OCI-LY1 (cell line): ENCODE measurements at regions not wholly inside any gene's neighbourhood (a gene's known extent, or its start where the extent isn't known, plus 50 kb on each side); places are given as distances from the start of the nearest gene placed in this dataset.

Experiments
- H2AFZ ChIP-seq: fragments of 200-600 bp; sonication (generic), shearing (Covaris generic); 2 replicates; pipeline ENCODE4 v1.6.0; 2014; ENCODE audit warnings: antibody characterized with exemption, mild to moderate bottlenecking, low read length
- H3F3A ChIP-seq: fragments of 200-600 bp; sonication (generic), shearing (Covaris generic); 2 replicates; pipeline ENCODE4 v1.6.0; 2014; ENCODE audit warnings: mild to moderate bottlenecking, antibody characterized with exemption, low read length, moderate library complexity; ENCODE audit not compliant: insufficient read depth
- H3K27ac ChIP-seq: fragments of 200-600 bp; sonication (generic); 2 replicates; pipeline ENCODE4 v1.5.1; 2014; ENCODE audit warnings: low read length, mixed run types, mild to moderate bottlenecking, low read depth; ENCODE audit not compliant: poor library complexity, severe bottlenecking
- H3K27me3 ChIP-seq: fragments of 200-600 bp; sonication (generic); 2 replicates; pipeline ENCODE4 v1.6.0; 2014; ENCODE audit warnings: antibody characterized with exemption, mild to moderate bottlenecking, low read length, moderate library complexity; ENCODE audit not compliant: insufficient read depth
- H3K36me3 ChIP-seq: fragments of 200-600 bp; sonication (generic); 2 replicates; pipeline ENCODE4 v1.6.1; 2014; ENCODE audit warnings: mild to moderate bottlenecking, antibody characterized with exemption, low read length, moderate library complexity, mixed read lengths; ENCODE audit not compliant: insufficient read depth
- H3K4me1 ChIP-seq: fragments of 200-600 bp; sonication (generic); 2 replicates; pipeline ENCODE4 v1.5.1; 2014; ENCODE audit warnings: mild to moderate bottlenecking, low read length, moderate library complexity; ENCODE audit not compliant: insufficient read depth, severe bottlenecking
- H3K4me2 ChIP-seq: fragments of 200-600 bp; sonication (generic), shearing (Covaris generic); 2 replicates; pipeline ENCODE4 v1.6.1; 2014; ENCODE audit warnings: low read length
- H3K4me3 ChIP-seq: fragments of 200-600 bp; sonication (generic); 2 replicates; pipeline ENCODE4 v1.5.1; 2014; ENCODE audit warnings: low read length, low read depth, mild to moderate bottlenecking, mixed read lengths; ENCODE audit not compliant: poor library complexity, severe bottlenecking
- H3K79me2 ChIP-seq: fragments of 200-600 bp; shearing (Covaris generic); 2 replicates; pipeline ENCODE4 v1.6.1; 2016; ENCODE audit warnings: mixed run types, low read length, mixed read lengths; ENCODE audit not compliant: insufficient read depth
- H3K9ac ChIP-seq: fragments of 200-600 bp; sonication (generic), shearing (Covaris generic); 2 replicates; pipeline ENCODE4 v1.6.1; 2014; ENCODE audit warnings: mild to moderate bottlenecking, low read length, mixed read lengths
- H3K9me2 ChIP-seq: fragments of 200-600 bp; sonication (generic), shearing (Covaris generic); 2 replicates; pipeline ENCODE4 v1.6.1; 2014; ENCODE audit warnings: low read depth, mild to moderate bottlenecking, low read length, mixed read lengths
- H3K9me3 ChIP-seq: fragments of 200-600 bp; shearing (Covaris generic); 2 replicates; pipeline ENCODE4 v1.6.1; 2014; ENCODE audit warnings: low read length, mixed read lengths
- H4K20me1 ChIP-seq: fragments of 200-600 bp; sonication (generic), shearing (Covaris generic); 2 replicates; pipeline ENCODE4 v1.6.0; 2016; ENCODE audit warnings: mild to moderate bottlenecking, low read length; ENCODE audit not compliant: insufficient read depth
- CTCF ChIP-seq: fragments of 200-600 bp; sonication (generic), shearing (Covaris generic); IDR thresholded peaks from 2 replicates; pipeline ENCODE4 v1.5.1; 2017; ENCODE audit warnings: mild to moderate bottlenecking, antibody characterized with exemption, low read length, moderate library complexity, mixed read lengths
- EZH2 ChIP-seq: fragments of 200-600 bp; sonication (generic), shearing (Covaris generic); IDR thresholded peaks from 2 replicates; pipeline ENCODE4 v1.8.0; 2017; ENCODE audit warnings: borderline replicate concordance, mixed run types, mild to moderate bottlenecking, antibody characterized with exemption, low read length, moderate library complexity, mixed read lengths

GRCh38 chr5:25744908-25745307 lies 1100.1 kb upstream of the CDH10 start:
- Histone ChIP-seq H3K4me1 (no peaks in the 10 kb centered on the region), H3K9ac (no peak overlapping the region), H3K27ac (no peak overlapping the region), H3K4me2 (no peak overlapping the region), H3K27me3 (no peaks in the 10 kb centered on the region), H3F3A (no peaks in the 10 kb centered on the region), H3K79me2 (no peaks in the 10 kb centered on the region), H3K9me2 (no peaks in the 10 kb centered on the region), H3K9me3 (no peaks in the 10 kb centered on the region), H3K4me3 (no peak overlapping the region), H4K20me1 (no peaks in the 10 kb centered on the region), H3K36me3 (no peaks in the 10 kb centered on the region), H2AFZ (no peak overlapping the region)
- TF ChIP-seq EZH2 = no peak
- no peak for TF ChIP-seq CTCF

GRCh38 chr5:25716680-25717079 lies 1071.9 kb upstream of the CDH10 start:
- TF ChIP-seq EZH2 (no peak), CTCF (no peak)
- no peaks in the 10 kb centered on the region for H3K36me3 ChIP-seq
- no peaks in the 10 kb centered on the region for H3K27me3 ChIP-seq
- H3K79me2 ChIP-seq = no peaks in the 10 kb centered on the region
- H3K27ac ChIP-seq = no peak overlapping the region
- H3K4me3 ChIP-seq = no peak overlapping the region
- no peak overlapping the region for H3K9ac ChIP-seq
- H2AFZ ChIP-seq = no peak overlapping the region
- H3K4me1 ChIP-seq = no peaks in the 10 kb centered on the region
- no peaks in the 10 kb centered on the region for H3K9me2 ChIP-seq
- no peaks in the 10 kb centered on the region for H3K9me3 ChIP-seq
- H3F3A ChIP-seq = no peaks in the 10 kb centered on the region
- no peaks in the 10 kb centered on the region for H4K20me1 ChIP-seq
- H3K4me2 ChIP-seq = no peak overlapping the region

DNA sequence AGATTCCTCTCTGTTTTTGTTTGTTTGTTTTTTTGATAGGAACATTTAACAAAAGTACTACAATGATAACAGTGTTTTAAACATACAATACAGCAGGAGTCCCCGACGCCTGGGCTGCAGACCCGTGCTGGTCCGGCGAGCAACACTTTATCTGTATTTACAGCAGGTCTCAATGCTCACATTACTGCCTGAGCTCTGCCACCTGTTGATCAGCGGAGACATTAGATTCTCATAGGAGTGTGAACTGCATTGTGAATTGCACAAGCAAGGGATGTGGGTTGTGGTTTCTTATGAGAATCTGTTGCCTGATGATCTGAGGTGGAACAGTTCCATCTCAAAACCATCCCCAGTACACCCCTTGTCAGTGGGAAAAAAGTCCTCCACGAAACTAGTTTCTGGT lies 1068.5 kb upstream of the CDH10 start:
- H3K9me2 ChIP-seq = no peaks in the 10 kb centered on the region
- no peak overlapping the region for H3K4me2 ChIP-seq
- no peak for TF ChIP-seq EZH2
- no peak; the same call in 1 of the 2 replicates for TF ChIP-seq CTCF
- no peaks in the 10 kb centered on the region for H3K4me1 ChIP-seq
- H3K79me2 ChIP-seq = no peaks in the 10 kb centered on the region
- no peaks in the 10 kb centered on the region for H3K9me3 ChIP-seq
- no peaks in the 10 kb centered on the region for H3K36me3 ChIP-seq
- no peaks in the 10 kb centered on the region for H4K20me1 ChIP-seq
- no peak overlapping the region for H3K4me3 ChIP-seq
- H3K27ac ChIP-seq = no peak overlapping the region
- H3F3A ChIP-seq = no peaks in the 10 kb centered on the region
- H3K9ac ChIP-seq = no peak overlapping the region
- H2AFZ ChIP-seq = no peak overlapping the region
- no peaks in the 10 kb centered on the region for H3K27me3 ChIP-seq
